CD4-positive, alpha-beta T cell treated with Interleukin-4 for 4 hours (primary cell): ENCODE measurements at regions not wholly inside any gene's neighbourhood (a gene's known extent, or its start where the extent isn't known, plus 50 kb on each side); places are given as distances from the start of the nearest gene placed in this dataset.

Experiments used
- DNase-seq: peaks from one replicate; pipeline ENCODE4 v3.0.0-alpha.2; 2020

- no peak for DNase-seq
These were observed 463.8 kb downstream of the MATN1 start for GRCh38 chr1:30259631-30260030.

DNA sequence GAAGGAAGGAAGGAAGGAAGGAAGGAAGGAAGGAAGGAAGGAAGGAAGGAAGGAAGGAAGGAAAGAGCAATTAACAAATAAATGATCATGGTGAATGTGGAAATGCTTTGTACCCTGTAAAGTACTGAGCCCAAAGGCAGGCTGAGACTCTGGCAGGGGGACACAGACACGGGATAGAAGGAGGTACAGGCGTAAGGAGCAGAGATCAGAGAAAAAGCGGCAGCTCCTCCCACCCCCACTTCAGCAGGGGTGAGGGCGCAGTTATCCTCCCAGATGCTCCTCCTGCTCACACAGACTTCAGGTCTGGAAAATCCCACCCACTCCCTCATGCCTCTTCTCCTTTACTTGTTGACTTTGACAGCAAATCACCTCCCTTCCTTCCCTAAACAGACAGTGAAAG, 464.5 kb downstream of the MATN1 start:
- DNase-seq = no peak

DNA sequence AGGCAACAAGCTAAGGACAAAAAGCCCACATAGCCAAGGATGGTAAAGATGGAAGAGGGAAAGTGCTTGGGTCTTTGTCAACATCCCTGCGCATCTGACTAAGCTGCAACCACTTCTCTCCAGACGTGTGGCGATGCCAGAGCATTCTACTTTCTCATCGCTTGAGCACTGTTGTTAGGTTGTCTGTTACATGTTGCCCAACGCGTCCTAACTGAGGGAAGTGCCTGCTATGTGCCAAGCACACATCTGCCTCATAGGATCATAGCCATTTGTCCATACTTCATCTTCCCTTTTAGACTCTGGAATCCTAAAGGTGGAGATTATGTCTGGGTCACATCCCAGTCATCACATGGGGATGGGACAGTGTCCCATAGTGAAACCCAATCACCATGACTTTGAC, 464.9 kb downstream of the MATN1 start:
- no peak for DNase-seq

DNA sequence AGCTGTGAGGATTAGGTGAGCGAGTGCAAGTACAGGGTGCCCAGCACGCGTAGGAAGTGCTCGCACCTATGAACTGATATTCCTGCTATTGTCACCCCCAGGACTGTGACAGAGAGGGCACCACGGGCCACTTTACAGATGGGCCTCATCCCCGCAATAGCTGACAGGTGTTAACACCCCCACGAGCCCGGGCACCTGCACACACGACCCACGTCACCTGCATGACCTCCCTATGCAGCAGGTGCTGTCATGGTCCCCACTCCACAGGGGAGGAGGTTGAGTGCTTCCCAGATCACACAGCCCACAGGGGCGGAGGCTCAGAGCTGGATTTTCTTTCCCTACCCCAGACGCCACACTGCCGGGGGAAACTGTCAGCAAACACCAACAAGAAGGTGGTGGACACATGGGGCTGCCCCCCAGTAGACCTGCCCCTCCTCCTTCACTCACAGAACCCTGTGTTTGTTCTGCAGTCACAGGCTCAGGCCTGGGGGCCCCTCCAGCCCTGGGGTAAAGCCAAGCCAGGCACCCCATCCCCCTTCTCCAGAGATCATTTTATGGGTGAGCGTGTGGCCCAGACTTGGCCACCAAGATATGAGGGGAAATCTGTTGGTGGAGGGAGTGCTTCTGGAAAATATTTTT, 465.5 kb downstream of the MATN1 start:
- DNase-seq = no peak

- DNase-seq = no peak
These were observed 466.1 kb downstream of the MATN1 start for GRCh38 chr1:30257322-30257721.

- DNase-seq = no peak
These were observed 466.5 kb downstream of the MATN1 start for GRCh38 chr1:30256911-30257310.

DNA sequence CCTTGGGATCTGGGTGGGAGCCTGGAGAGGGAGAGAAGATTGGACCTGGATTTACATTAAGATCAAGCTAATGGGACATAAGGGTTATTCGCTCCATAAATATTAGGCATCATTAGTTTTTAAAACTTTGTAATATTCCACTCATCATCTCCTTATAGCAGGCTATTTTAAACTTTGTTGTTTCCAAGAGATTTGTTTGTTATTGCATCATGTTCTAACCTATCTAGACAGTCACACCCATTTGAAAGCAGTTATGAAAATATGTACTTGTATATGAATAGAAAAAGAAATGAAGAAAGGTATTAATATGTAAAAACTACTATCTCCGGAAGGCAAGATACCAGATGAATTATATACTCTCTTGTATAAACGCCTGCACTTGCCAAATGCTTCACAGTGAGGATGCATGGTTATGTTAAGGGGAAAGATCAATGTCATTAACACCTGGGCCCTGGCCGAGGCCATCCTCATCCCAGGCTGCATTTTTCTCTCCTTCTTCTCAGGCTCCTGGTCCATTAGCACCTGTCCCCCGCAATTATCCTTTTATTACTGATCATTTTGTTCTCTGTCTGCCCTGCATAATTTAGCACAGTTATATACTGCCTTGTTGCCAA, 468.2 kb downstream of the MATN1 start:
- DNase-seq = no peak

GRCh38 chr1:30253807-30254440, 469.5 kb downstream of the MATN1 start:
- no peak for DNase-seq

DNA sequence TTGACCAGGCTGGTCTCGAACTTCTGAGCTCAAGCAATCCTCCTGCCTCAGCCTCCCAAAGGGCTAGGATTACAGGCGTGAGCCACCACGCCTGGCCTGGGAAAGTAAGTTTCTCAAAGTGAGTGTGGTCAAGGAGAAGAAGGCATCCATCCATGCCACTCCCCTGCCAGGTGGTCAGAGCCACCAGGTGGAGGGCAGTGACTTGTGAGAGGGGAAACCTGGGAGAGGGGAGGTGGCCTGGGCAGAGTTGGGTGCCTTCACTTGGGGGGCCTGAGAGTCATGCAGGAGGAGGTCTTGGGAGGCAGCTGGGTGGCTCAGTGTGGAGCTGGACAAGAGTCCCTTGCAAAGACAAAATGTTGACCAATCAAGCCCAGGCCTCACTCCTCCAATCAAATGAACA, 470.0 kb downstream of the MATN1 start:
- DNase-seq = no peak

- DNase-seq = no peak
These were observed 472.2 kb downstream of the MATN1 start for GRCh38 chr1:30250984-30251850.

- no peak for DNase-seq
These were observed 472.9 kb downstream of the MATN1 start for GRCh38 chr1:30250338-30250983.

DNA sequence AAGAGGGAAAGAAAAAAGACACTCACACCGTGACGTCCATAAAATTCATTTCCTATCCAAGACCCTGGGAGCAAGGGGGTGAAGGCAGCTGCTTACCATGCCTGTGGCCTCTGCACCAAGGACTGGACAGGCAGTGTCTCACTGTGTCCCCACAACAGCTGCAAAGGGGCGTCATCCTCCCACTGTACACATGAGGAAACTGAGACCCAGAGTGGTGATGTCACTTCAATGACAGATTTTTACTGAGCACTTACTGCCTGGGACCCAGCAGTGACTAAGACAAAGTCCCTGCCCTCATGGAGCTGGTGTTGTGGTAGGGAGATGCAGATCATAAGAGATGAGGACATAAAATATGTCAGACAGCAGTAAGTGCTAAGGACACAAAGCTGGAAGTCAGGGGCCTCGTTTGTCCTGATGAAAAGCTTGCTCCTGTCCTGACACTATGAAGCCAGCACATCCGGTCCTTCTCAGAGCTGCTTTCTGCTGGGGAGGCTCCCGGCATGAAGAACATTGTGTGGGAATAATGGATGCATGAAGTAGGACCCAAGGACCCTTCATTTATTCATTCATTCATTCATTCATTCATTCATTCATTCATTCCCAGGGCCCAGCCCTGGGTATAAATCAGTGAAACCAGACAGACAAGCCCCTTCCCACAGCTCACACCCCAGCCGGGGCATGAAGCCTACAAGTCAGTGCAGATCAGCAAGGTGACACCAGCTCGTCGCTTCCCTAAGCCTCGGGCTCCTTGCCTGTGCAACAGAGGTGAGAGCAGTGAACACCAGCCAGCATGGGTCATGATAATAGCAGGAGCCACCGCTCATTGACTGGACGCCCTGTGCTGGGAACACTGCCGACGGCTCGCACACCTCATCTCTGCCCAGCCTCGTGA, 473.7 kb downstream of the MATN1 start:
- DNase-seq = no peak

DNA sequence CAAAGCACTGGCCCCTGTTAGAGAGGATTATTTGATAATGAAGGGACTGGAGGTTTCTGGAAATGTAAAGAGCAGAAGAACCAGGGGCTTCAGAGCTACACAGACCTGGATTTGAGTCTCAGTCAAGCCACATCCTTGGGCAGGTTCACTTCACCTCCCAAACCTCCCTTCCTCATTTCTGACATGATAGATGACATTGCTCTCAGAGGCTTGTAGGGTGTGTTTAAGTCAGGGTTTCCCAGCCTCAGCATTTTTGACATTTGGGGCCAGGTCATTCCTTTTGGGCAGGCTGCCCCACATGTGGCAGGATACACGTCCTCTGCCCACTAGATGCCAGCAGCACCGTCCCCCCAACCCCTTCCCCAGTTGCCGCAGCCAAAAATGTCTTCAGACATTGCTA, 474.6 kb downstream of the MATN1 start:
- no peak for DNase-seq

DNA sequence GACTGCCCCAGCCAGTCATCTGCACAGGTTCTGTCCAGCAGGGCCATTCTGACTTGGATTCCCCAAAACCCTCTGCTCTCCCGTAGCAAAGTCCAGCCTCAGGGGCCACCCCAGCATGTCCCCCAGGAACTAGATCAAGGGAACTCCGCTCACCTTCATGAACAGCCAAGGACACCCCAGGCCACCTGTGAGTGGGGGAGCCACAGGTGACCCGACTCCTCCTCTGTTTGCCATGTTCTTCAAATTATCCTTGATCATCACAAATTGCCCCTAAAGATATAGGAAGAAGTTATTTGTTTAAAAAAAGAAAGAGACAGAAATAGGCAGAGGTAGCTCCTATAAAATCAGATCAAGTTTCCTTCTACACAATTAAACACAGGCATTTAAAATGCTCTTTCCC, 475.0 kb downstream of the MATN1 start:
- DNase-seq = no peak

- no peak for DNase-seq
These were observed 478.6 kb downstream of the MATN1 start for GRCh38 chr1:30244801-30245200.

DNA sequence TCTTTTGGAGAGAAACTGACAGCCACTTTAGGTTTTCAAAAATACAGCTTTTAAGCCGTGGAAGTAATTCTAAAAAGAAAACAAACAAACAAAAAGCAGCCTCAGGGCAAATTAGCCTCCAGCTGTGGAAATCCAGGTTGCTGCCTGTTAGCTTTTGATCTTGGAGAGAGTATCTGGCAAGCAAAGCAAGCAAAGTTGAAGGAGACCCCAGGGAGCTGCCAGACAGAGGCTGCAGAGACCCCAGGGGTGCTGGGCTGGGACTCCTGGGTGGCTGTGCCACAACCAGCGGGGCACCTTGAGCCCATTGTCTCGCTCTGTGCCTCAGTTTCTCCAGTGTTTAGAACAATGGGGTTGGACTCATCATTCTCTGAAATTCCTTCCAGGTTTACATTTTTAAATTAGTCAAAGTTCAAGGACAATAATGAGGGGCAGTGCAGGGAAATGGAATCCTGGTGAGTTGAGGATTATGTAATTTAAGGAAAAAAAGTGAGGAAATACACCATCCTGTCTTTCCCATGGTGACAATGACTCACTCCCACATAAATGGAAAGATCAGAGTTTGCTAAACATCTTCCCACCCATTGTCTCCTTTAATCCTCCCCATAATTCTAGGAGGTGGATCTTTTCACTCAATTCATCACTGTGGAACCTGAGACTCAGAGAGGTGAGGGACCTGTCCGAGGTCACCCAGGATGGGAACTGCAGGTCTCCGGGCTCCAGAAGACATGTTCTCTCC, 480.5 kb downstream of the MATN1 start:
- no peak for DNase-seq

GRCh38 chr1:30242168-30242567, 481.2 kb downstream of the MATN1 start:
- no peak for DNase-seq

- no peak for DNase-seq
These were observed 481.7 kb downstream of the MATN1 start for GRCh38 chr1:30241681-30242080.

- DNase-seq = no peak
These were observed 489.3 kb downstream of the MATN1 start for GRCh38 chr1:30234091-30234490.

- peak; percentile 18 for DNase-seq
These were observed 491.0 kb downstream of the MATN1 start for GRCh38 chr1:30232288-30232899.

DNA sequence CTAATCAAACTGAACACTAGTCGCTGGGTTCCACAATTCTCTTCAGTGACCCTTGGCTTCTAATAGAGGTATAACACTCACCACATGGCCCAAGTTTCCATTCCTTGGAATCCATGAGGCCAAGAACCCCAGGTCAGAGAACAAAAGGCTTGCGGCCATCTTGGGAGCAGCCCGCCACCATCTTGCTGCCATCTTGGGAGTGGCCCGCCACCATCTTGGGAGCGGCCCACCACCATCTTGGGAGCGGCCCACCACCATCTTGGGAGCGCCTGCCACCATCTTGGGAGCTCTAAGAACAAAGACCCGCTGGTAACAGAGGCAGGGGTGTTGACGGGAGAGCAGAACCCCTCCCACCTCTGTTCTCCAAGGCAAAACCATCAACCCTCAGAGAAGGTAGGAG, 493.4 kb downstream of the MATN1 start:
- DNase-seq = no peak
